Activated CD4-positive, alpha-beta T cell treated with anti-CD3 and anti-CD28 coated beads, Interleukin-10, Interleukin-2, amounts not matched to agents 100 ng/mL and 50 ng/mL, durations not matched to agents 16 hours and 8 hours (primary cell): ENCODE measurements at regions not wholly inside any gene's neighbourhood (a gene's known extent, or its start where the extent isn't known, plus 50 kb on each side); places are given as distances from the start of the nearest gene placed in this dataset.
"Not testable (repeated sequence)": the region's sequence is repeated elsewhere in the genome, so short reads cannot be mapped to it uniquely, and the experiment has no call there.

Source experiments
- DNase-seq: peaks from one replicate; pipeline ENCODE4 v3.0.0-alpha.2; 2020

DNA sequence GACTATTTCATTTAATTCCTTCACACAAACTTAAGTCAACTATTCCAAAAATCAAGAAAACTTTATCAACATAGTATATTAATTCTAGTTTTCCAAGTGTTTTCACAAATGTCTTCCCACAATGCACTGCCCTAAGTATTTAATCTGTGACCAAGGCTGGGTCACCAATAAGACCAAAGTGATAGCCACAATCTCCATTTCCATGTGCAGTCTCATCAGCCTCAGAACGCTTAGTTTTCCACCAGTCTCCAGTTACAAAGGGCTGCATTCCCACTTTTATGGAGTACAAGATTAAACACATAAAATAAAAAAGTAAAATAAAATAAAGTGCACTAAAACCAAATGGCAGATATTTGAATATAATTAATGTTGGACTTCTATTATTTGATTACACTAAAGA, 371.6 kb upstream of the CCNH start:
- DNase-seq, result no peak

DNA sequence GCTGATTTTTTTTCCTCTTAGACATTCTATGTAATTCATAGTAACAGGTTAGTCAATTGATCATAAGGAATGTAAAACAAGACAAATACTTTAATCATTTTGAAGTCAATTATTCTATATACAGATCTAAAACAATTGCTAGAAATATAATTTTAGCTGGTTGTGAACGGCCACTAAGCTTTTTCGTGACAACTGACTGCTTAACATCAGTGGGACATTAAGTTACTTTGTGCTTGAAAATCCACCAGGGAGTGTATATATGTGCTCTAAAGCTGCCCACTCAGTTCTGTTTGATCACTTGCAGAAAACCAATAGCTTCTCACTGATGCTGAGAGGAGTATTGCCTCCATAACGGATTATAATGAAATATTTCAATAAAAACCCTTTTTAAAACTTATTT, 370.2 kb upstream of the CCNH start:
- DNase-seq, result no peak

DNA sequence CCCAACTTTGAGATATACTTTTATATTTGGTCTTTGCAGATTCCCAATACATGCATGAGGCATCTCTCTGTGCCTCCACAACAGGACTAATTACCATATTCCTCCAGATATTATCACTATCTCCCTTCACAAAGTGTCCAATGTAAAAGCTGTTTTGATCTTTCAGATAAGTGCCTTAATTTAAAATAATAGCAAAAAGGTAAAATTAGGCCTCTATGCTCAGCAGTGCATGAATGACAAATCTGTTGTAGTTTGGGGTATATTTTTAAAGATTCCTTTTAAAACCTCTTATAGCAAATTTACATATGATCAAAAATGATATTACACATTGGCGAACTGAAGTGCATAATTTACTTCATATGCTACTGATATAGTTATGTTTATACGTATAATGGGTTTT, 369.2 kb upstream of the CCNH start:
- no peak for DNase-seq

DNA sequence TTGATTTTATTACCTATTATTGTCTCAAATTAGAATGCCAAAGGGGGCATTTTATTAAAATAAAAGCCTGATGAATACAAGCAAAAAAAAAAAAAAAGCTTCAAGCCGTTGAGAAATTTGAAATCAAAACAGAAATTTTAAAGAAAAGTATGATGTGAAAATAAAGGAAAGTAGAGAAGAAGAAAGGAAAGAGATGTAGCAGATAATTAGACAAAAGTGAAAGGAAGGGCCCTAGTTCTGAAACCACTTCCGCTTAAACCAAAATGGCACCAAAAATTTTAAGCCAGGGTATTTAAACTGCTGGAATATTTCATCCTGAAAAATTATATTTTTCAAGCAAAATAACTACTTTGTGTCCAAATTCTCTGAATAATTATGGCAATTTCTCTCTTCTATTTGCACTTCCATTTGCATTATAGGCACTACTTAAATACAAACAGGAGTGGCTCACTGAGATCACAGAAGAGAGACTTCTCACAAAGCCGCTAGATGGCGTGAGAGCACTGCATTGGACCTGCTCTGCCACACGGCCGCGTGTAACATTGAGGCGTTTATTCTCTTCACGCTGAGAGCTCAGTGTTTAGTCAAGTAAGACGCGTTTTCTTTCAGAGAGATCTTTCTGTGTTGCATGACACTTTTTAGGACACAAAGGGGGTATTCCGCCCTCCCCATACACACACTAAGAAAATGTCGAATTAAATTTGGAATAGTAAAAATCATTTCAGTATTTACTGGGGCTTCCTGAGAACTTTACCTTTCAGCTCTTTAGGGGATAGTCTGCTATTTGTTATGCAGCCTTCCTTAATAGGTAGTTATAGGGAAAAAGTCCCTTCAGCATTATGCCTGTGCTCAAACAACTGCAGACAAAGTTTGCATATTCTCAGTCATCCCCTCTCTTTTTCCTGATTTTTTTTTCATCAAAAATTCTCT, 368.4 kb upstream of the CCNH start:
- peak; percentile 84 for DNase-seq

DNA sequence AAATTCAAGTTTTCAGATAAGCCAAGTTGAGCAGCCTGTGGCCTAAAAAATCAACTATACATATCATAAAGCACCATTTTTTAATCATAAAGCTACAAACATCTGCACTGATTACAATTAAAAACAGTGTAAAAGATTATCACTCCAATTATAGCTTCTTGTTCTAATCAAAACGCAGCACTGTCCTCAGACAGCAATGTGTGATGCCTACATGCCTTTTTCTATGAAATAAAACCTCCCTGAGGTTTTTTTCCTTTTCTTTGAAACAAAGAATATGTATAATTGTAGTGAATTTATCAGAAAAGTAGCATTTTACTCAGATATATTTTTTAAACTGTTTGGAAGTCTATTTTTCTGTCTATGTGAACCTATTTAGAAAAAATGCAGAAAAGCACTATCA, 366.1 kb upstream of the CCNH start:
- DNase-seq, result no peak

DNA sequence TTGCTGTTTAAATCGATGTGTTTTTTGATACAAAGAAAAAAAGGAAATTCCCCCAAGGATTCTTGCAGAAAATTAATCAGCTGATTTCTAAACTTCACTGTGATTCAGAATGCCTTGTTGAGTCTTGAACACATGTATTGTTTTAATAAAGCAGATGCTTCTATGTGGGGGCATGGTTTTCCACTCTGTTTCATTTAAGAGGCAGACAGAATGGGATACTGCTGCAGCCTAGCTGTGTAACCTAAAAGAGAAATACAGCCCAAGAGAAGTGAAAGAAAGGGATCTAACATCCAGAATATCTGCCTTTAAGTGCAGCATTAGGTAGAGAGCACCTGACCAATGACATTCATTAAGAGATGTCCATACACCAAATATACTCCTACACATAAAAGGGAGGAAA, 365.1 kb upstream of the CCNH start:
- DNase-seq, result no peak

DNA sequence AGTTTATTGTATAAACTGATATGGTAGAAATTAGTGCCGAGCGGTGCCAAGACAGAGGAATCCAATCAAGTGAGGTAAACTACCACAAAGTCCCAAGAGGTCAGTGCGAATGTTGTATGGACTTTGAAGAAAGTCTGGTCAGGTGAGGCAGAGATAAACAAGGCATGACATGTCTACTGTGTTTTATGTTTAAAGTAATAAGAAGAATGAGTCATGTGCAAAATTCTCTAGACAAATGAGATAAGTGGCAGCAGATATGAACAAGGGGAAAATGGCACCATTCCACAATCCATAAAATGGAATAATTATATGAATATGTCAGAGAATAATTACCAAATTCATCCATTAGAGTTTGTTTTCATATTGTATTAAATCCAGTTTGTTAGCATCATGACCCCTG, 364.1 kb upstream of the CCNH start:
- DNase-seq, result no peak

DNA sequence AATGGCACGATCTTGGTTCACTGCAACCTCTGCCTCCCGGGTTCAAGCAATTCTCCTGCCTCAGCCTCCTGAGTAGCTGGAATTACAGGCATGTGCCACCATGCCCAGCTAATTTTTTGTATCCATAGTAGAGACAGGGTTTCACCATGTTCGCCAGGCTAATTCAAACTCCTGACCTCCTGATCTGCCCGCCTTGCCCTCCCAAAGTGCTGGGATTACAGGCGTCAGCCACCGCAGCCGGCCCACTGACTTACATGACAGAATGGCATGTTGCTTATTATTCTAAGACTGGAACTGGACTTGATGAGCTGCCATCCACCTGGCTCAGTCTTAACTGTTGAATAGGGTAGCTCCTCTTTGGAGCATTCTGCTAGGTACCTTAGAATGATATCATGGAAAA, 363.6 kb upstream of the CCNH start:
- not testable (repeated sequence) for DNase-seq

DNA sequence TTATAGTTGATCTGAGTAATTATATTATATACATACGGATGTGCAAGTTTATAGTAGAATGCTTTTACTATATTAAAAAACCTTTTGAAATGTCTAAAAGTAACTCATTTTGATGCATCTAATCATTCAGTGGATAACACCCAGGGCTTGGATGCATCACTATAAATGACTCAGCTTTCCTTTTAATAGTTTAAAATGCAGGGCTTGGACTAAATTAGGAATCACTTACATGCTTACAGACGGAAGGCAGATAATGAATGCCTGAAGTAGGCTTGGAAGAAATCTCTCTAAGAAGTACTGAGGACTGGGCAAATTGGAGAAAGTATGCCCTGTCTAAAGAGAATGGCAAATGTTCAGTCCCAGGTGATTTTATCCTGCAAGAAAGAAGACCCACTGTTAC, 362.5 kb upstream of the CCNH start:
- no peak for DNase-seq

DNA sequence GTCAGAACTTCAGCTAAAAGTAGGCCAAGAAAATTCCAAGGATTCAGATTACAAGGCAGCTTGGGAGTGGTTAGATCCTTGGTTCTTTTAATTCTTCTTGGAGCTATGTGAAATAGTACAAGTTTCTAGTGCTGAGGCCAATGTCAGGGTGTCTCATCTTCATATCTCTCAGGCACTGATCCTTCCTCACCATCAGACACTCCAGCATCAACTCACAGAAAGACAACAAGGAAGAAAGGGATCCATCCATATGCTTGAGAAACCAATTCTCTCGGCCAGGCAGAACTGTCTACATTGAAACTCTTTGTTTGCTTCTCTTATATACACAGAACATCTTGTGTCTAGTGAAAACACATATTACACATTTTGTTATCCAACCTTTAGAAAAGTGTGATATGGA, 362.1 kb upstream of the CCNH start:
- no peak for DNase-seq

DNA sequence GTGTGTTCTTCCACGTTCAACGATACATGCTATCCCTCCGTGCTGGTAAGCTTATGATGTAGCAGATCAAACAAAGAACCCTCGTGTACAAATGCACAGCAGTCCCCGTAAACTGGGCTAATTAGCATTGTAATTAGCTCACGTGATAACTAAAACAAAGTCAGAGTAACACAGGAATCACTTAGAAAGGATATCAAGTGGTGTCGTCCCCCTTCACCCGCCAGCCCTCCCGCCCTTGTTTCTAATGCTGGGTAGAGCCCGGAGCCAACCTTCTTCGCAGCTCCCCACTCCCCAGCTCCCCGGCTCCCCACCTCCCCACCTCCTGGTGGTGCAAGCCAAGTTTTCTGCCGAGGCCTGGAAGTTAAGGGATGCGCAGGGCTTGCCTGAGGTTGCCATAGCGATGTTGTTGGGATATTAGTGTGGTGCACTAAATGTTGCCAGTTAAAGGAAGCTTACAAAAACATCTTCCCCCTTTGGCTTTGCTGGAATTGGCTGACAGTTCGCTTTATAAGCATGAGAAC, 357.9 kb upstream of the CCNH start:
- no peak for DNase-seq

DNA sequence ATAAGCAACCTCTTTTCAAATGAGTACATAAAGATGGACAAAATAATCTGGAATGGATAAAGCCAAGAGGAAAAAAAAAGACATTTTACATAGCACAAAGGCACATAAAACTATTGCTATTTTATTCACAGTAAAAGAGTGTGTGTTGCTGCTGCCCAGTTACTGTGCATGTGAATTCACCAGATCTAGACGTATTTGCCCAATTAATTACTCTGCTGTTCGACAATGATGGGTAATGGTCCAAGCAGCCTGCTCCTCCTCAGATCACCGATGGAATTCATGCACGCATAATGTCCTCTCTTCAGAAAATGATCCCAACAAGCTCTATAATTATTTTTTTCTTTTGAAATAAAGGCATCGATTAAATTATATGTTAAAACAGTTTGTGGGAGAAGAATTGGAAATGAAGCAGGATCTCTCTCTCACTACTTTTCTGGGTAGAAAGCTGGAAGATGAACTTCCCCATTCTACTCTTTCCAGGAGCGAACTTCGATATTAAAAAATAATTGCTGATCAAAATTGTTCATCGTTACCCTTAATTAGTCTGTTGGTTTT, 357.4 kb upstream of the CCNH start:
- DNase-seq, result no peak

DNA sequence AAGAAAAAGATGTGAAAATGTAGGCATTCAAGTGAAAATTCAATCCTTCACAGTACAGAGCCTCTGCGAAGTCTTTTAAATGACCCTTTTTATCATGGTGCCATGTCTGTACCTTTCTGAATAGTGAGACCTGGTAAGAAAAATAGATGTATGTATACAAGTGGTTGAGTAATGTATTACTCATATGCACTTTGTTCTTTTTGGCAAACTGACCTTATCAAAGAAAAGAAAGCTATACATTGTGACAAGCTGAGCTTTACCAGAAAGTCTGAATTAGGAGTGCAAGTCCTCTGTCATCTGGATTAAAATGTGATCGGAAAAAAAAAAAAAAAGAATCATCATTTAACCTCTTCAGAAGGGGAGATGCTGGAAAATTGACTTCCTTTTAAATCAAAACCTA, 356.4 kb upstream of the CCNH start:
- DNase-seq, result no peak

DNA sequence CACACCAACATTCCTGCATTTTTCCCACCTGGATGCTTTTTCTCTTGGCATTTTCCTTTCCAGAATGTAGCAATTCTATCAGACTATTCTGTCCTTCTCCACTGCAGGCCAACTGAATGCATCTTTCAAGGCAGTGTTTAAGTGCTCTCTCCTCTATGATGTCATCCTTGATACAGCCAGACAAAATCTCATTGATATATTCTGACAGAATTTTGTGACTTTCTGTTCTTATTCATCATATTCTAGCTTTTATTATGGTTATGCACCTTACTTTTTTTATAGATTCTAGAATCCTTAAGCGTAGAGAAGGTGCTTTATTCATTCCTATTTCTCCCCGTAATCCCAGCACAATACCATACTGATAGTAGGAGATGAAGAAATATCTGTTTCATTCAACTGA, 355.5 kb upstream of the CCNH start:
- DNase-seq, result no peak

DNA sequence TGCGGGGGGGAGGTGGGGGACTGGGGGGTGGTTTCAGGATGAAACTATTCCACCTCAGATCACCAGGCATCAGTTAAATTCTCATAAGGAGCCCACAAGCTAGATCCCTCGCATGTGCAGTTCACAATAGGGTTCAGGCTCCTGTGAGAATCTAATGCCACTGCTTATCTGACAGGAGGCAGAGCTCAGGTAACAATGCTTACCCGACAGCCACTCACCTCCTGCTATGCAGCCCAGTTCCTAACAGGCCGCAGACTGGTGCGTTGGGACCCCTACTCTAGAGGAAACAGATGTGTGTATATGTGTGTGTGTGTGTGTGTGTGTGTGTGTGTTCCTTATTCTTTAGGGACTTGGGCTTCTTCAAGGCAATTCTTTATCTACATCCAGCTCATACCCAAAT, 352.3 kb upstream of the CCNH start:
- no peak for DNase-seq

DNA sequence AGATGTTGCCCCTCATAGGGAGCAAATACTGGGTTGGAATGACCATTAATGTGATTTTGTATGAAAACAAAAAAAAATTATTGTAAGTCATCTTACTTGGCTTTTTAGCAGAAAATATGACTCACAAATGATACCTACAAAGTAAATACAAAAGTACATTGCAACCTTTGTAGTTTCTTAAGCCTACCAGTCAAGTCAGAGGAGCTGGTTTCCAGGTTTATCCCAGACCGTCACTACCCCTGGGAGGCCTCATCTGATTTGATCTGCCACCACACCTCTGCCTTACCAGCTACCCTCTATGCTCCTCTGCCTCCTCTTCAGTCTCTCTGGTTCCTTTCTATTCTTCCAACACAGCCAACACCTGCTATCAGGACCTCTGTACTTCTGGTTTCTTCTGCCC, 349.9 kb upstream of the CCNH start:
- no peak for DNase-seq

DNA sequence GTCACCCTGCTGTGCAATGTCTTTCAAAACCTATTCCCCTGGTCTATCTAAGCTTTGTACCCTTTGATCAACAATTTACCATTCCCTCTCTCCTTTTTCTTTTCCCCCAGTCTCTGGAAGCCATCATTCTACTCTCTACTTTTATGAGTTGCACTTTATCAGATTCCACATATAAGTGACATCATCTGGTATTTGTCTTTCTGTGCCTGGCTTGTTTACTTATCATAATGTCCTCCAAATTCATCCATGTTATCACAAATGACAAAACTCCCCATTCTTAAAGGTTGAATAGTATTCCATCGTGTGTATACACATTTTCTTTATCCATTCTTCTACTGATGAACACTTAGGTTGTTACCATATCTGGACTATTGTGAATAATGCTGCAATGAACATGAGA, 344.2 kb upstream of the CCNH start:
- DNase-seq, result no peak

DNA sequence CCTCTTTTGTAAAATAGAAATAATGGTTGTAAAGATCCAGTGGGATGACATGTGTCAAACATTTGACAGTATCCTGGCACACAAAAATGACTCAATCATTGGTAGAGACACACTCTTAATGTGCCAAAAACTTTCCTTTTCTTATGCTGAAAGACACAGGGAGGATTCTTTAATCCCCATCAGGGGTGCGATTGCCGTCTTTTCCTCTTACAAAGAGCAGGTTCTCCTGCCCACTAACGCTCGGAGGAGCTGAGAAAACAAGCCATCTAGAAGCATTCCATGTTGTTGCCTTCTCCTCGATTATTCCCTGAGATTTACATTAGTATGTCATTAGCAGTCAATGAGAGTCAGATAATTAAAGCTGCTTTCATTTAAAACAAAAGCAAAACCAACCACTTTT, 342.6 kb upstream of the CCNH start:
- no peak for DNase-seq

DNA sequence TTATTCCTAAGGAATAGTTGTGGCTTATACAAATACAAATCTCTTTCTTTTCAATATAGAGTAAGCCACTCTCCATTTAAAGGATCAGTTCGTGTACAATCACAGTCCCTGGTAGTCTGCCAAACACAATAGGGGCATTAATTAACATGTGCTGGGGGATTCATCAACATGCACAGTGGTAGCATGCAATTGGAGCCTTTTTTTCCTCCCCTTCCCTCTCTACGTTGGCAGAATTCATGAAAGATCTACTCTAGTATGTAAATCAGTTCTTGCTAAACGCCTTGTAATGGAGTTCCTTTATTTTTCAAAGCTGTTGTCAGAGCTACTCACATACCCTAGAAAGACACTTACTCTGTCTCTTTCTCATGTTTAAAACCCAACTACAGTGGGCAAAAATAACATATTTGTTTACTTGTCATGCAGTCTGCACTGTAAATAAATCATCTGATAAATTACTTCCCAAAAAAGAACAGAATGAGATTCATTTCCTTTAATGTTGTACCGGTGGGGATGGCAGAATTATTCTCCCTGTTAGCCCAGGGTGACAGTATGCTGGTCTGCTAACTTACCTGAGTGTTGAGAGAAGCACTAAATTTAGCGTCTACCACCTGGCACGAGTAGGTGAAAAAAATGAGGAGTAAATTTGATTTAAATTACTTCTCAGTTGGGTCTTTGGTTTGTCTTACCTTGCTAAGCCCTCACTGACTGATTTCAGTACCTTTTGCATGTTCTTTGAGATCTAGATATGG, 341.5 kb upstream of the CCNH start:
- DNase-seq, result no peak

DNA sequence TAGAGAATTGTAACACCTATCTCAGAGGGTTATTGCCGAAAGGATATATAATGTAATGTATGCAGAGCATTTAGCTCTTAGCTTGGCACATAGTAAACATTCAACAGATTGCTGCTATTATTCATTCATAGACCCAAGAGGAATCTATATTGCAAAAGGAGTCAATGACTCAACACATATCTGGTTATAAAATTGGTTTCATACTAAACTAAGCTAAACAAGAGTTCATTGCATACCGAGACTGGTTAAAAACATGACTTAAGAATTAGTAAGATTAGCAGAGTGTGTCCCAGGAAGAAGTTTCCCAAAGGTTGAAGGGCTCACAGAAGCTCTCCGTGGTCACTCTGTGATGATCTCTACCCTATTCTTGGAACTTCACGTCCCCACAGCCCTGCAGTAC, 339.6 kb upstream of the CCNH start:
- no peak for DNase-seq

DNA sequence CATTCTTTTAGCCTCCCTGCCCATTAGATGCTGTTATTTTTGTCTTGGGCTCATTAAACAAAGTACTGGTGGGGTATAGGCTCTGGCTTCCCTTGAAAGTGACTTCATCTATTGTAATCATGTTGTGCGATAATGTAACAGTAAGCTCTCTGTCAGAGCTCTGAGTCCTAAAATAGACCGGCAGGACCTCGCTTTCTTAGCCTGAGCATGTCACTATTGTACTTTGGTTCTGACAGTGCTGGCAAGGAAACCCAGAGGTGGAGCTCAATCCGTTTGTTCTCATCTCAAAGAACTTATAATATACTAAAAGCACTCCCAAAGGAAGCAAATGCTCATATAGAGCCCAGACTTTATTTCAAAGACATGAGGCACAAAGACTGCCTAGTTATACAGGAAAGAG, 339.1 kb upstream of the CCNH start:
- DNase-seq, result no peak

DNA sequence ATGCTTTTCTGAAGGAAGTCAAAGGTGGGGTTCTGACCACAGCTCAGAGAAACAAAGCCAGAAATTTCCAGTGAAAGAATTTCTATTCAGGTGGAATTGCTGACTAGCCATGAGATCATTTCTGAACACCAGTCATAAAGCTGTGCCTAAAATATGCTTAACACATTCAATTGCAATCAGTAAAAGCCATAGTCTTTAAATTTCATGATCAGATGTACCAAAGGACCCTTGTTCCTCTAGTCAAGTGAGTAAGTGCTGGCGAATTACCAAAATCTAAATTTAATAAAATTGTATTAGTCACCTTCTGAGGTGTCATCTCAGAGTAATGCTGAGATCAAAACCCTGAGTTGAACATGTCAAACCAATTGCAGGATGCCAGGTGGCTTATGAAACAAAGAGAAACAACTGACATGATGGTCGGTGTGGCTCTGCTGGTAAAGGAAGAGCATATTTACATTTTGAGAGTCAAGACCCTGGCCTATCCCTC, 334.2 kb upstream of the CCNH start:
- no peak for DNase-seq

DNA sequence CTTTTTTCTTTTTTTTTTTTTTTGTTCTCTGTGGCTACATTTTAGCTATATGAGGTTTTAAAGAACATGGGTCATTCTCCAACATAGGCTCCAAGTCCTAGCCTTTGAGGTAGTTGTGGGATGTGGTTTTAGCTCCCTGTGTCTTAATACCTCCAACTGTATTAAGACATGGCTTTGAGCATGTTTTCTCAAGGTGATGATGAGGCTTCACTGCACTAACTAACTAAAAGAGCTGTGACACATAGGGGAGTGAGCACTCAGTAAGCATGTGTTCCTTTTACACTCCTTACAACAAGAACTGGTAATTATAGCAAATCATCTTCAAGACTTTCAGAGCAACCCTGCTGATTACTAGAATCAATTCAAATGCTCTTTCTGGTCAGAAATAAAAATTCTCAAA, 333.6 kb upstream of the CCNH start:
- DNase-seq, result no peak

DNA sequence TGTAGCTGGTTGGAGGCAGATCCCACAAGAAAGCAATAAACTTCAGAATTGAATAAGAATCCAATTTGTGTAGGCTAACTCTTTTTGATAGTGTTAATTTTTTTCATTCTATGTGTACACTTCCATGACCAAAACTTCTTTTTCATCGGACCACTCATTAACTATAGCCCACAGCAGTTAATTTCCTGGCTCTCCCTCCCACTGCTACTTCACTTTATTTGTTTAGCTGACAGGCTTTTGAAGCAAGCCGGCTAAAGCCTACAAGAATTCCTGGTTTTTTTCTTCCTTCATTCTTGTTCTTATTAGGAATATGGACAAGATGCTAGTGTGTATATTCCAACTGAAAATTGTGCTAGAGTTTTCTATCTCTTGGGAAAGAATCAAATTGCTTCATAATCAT, 329.2 kb upstream of the CCNH start:
- no peak for DNase-seq
